Panc1 (cell line): ENCODE measurements at regions not wholly inside any gene's neighbourhood (a gene's known extent, or its start where the extent isn't known, plus 50 kb on each side); places are given as distances from the start of the nearest gene placed in this dataset.
"Not testable (repeated sequence)": the region's sequence is repeated elsewhere in the genome, so short reads cannot be mapped to it uniquely, and the experiment has no call there.

Experiments used
- ATAC-seq: fragments of 200-7000 bp; cut with Tn5 transposase; 2 replicates; pipeline ENCODE4 v1.9.1; 2020; ENCODE audit warnings: mild to moderate bottlenecking, moderate library complexity
- BruUV-seq: library from RNA; stranded (reverse); fragments of 400-500 nt; replicated peaks from 2 replicates; lab custom pipeline; 2021; lab: Mats Ljungman, UMichigan
- CTCF ChIA-PET: fragments of 300-600 bp; sonication (Branson Sonifier 250); formaldehyde crosslinking; loops from one replicate; lab custom pipeline; 2022; ENCODE audit warnings: antibody characterized with exemption; lab: Charles Lee
- POLR2A ChIA-PET: fragments of 300-600 bp; sonication (Branson Sonifier 250); formaldehyde crosslinking; loops from one replicate; lab custom pipeline; 2022; ENCODE audit warnings: antibody characterized with exemption; lab: Charles Lee
- DNase-seq: peaks from one replicate; pipeline ENCODE4 v3.0.0-alpha.2; 2010; ENCODE audit warnings: low read depth, low spot score
- H3K27ac ChIP-seq: 2 replicates; pipeline ENCODE4 v1.5.1; 2011; ENCODE audit warnings: mild to moderate bottlenecking, low read length, inconsistent platforms
- H3K27me3 ChIP-seq: fragments of 200-500 bp; sonication (Bioruptor generic); 2 replicates; pipeline ENCODE4 v1.6.0; 2014; ENCODE audit warnings: low read length, inconsistent platforms; ENCODE audit not compliant: control insufficient read depth, insufficient read depth
- H3K36me3 ChIP-seq: fragments of 200-500 bp; sonication (Bioruptor generic); 2 replicates; pipeline ENCODE4 v1.5.1; 2014; ENCODE audit warnings: inconsistent platforms, mild to moderate bottlenecking, low read length, moderate library complexity; ENCODE audit not compliant: control insufficient read depth, insufficient read depth
- H3K4me1 ChIP-seq: 2 replicates; pipeline ENCODE4 v1.5.1; 2011; ENCODE audit warnings: inconsistent platforms, mild to moderate bottlenecking, low read length, moderate library complexity; ENCODE audit not compliant: control insufficient read depth, insufficient read depth
- H3K4me3 ChIP-seq, 2 experiments: 2 replicates each; pipeline ENCODE4 v1.5.1; 2011 to 2012; ENCODE audit warnings: low read depth in 2 of 2, low read length in 2 of 2, mild to moderate bottlenecking in 2 of 2, inconsistent platforms in 1 of 2, moderate library complexity in 1 of 2
- H3K9me3 ChIP-seq: fragments of 200-500 bp; sonication (Bioruptor generic); 2 replicates; pipeline ENCODE4 v1.5.1; 2014; ENCODE audit warnings: low read depth, mild to moderate bottlenecking, inconsistent platforms, low read length, moderate library complexity; ENCODE audit not compliant: control insufficient read depth, insufficient read depth
- CTCF ChIP-seq: fragments of 450-650 bp; IDR thresholded peaks from 2 replicates; pipeline ENCODE4 v1.5.1; 2017; ENCODE audit warnings: mild to moderate bottlenecking
- POLR2AphosphoS5 ChIP-seq: IDR thresholded peaks from 2 replicates; pipeline ENCODE4 v1.6.1; 2012; ENCODE audit warnings: mild to moderate bottlenecking, low read depth, low read length, moderate library complexity
- REST ChIP-seq, 2 experiments: IDR thresholded peaks; 2 replicates each; pipeline ENCODE4 v1.6.1; 2011 to 2012; ENCODE audit warnings: low read depth in 2 of 2, control low read depth in 1 of 2, low read length in 1 of 2, mild to moderate bottlenecking in 1 of 2, moderate library complexity in 1 of 2; ENCODE audit not compliant: insufficient read depth in 1 of 2
- SIN3A ChIP-seq: IDR thresholded peaks from 2 replicates; pipeline ENCODE4 v1.6.1; 2012; ENCODE audit warnings: low read depth, mild to moderate bottlenecking, low read length, moderate library complexity, borderline replicate concordance; ENCODE audit not compliant: insufficient read depth
- TCF7L2 ChIP-seq: IDR thresholded peaks from 2 replicates; pipeline ENCODE4 v1.6.1; 2011; ENCODE audit warnings: mild to moderate bottlenecking, low read depth, low read length, inconsistent platforms
- in situ Hi-C: cut with HindIII; loops from 2 replicates; pipeline ENCODE4 v1.10.0; 2016; ENCODE audit warnings: low sequenced_read_pairs, low pct_unique_long_range_greater_than_20kb
- intact Hi-C: fragments of 100-400 bp; cut with micrococcal nuclease; formaldehyde crosslinking; loops from one replicate; pipeline ENCODE4 v1.10.0; 2022; ENCODE audit not compliant: unreplicated experiment

GRCh38 chr5:106262395-106262794 lies 1408.3 kb downstream of the EFNA5 start:
- in situ Hi-C loops = no loop called here

GRCh38 chr5:106259431-106260090 lies 1411.2 kb downstream of the EFNA5 start:
- DNase-seq, BruUV-seq, H3K9me3 ChIP-seq, in situ Hi-C loops, H3K4me3 ChIP-seq, H3K27me3 ChIP-seq, ATAC-seq, POLR2A ChIA-PET, intact Hi-C loops, H3K4me1 ChIP-seq, H3K36me3 ChIP-seq, H3K27ac ChIP-seq, CTCF ChIA-PET: not testable (repeated sequence)

More at GRCh38 chr5:106262395-106262794, 1408.3 kb downstream of the EFNA5 start:
- no TSS peak for BruUV-seq
- no peak overlapping the region for H3K4me3 ChIP-seq
- CTCF ChIA-PET = no interaction called here
- intact Hi-C loops = no loop called here
- H3K4me1 ChIP-seq = no peaks in the 10 kb centered on the region
- H3K27me3 ChIP-seq = no peaks in the 10 kb centered on the region
- H3K9me3 ChIP-seq = no peaks in the 10 kb centered on the region
- DNase-seq = no peak
- no peak for ATAC-seq
- H3K36me3 ChIP-seq = no peaks in the 10 kb centered on the region
- H3K27ac ChIP-seq = no peak overlapping the region
- POLR2A ChIA-PET = no interaction called here
- TF ChIP-seq CTCF (no peak), REST (IDR thresholded peaks at IDR 0.05; ENCODE audit: insufficient read depth in 1 of 2, low read depth in 2 of 2, low read length in 1 of 2) (no peak), POLR2AphosphoS5 (no peak), SIN3A (no peak), TCF7L2 (no peak)

GRCh38 chr5:106258591-106259125 lies 1412.1 kb downstream of the EFNA5 start:
- no peak for DNase-seq
- intact Hi-C loops (no loop called here), in situ Hi-C loops (no loop called here)
- CTCF ChIA-PET = no interaction called here
- POLR2A ChIA-PET = no interaction called here
- H3K36me3 ChIP-seq = no peaks in the 10 kb centered on the region
- no peak for TF ChIP-seq SIN3A
- no peak for TF ChIP-seq CTCF
- TF ChIP-seq POLR2AphosphoS5 = no peak
- no peaks in the 10 kb centered on the region for H3K9me3 ChIP-seq
- no peaks in the 10 kb centered on the region for H3K4me1 ChIP-seq
- ATAC-seq = peak; percentile 83
- BruUV-seq = no TSS peak
- H3K27ac ChIP-seq = no peak overlapping the region
- no peaks in the 10 kb centered on the region for H3K27me3 ChIP-seq
- no peak overlapping the region for H3K4me3 ChIP-seq
